GM19397 (cell line): ENCODE measurements at regions not wholly inside any gene's neighbourhood (a gene's known extent, or its start where the extent isn't known, plus 50 kb on each side); places are given as distances from the start of the nearest gene placed in this dataset.
"Not testable (repeated sequence)": the region's sequence is repeated elsewhere in the genome, so short reads cannot be mapped to it uniquely, and the experiment has no call there.

ENCODE experiments used
- ATAC-seq: cut with Tn5 transposase; IDR thresholded peaks from one replicate; pipeline ENCODE4 v1.9.1; 2021; ENCODE audit warnings: mild to moderate bottlenecking, moderate library complexity; ENCODE audit not compliant: unreplicated experiment

DNA sequence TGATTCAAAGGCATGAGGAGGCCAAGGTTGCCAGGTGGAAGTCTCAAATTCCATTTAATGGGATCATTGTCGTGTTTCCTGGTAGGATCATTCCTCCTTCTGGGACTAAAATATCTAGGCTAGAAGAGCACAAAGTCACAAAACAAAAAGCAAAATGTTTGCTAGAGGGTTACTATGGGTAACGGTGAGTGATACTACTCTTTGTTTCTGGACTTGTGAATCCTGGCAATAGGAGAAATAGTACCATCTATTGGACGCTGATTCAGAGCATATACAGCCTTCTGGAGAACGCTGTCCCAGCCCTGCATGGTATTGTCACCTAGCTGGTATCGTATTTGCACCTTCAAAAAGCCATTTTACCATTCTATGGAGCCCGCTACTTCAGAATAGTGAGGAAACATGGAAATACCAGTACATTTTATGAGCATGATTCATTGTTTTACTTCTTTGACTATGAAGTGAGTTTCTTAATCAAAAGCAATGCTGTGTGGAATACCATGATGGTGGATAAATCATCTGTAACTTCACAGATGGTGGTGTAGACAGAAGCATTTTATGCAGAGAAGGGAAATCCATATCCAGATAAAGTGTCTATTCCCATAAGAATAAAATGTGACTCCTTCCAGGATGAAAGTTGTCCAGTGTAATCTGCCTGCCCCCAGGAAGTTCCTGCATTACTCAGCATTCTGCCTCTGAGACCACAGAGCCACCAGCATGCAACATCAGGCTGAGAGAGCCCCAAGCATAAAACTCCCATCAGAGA lies 361.0 kb downstream of the ETV1 start:
- ATAC-seq = no peak

DNA sequence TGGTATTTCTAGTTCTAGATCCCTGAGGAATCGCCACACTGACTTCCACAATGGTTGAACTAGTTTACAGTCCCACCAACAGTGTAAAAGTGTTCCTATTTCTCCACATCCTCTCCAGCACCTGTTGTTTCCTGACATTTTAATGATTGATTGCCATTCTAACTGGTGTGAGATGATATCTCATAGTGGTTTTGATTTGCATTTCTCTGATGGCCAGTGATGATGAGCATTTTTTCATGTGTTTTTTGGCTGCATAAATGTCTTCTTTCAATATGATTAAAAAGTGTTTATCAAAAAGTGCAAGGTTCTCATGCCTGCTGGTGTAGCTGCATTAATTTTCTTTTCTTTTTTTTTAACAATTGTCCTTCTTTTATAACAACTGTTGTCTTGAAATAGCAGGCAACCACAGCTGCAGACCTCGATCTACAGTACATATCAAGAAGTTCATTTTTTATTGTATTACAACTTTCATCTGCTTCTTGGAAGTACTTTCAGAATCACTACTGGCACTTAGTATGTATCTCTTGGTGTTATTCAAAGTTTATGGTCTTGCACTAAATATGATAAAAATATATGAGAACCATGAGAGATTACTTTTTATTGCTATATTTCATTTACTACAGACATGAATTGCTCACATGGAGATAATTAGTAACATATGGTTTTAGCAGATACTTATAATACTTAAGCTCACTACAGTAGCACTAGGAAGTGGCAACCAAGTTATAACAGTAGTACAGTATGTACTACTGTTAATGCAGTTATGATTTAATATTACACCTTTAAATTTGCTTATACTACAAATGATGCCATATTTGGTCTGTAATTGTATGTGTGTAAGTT lies 358.0 kb downstream of the ETV1 start:
- ATAC-seq = not testable (repeated sequence)

DNA sequence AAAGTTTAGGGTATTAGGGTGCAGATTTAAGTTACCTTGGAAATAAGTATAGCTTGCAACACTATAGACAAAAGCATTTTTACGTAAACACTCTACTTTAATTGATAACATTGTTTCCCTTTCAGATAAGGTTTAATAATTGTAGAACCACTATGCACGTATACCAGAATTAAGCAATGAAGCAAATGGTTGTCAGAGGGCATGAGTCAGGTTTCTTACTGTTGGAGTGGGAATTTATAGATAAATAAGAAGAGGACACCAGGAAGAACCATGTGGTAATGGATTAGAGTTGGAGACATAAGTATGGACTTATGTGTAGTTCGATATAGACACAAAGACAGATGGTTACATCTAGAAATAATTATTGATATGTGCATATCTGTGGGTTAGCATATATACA lies 355.6 kb downstream of the ETV1 start:
- no peak for ATAC-seq

DNA sequence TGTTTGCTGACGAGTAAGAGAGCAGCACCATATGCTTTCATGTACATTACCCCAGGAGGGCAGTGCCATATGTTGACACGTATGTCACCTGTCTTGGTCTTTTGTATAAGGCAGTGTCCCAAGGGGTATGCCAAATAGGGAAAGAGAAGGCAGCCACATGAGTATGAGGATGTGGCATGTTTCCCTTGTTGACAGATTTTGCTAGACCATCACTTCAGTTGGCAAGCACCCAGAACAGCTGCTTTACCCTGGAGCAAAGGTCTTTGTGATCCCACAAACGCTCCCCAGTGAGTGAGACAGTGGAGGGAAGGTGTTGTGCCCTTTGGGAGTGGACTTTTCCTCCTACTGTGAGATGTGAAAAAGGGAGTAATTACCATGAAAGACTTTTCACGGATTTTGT lies 350.1 kb downstream of the ETV1 start:
- ATAC-seq = no peak

DNA sequence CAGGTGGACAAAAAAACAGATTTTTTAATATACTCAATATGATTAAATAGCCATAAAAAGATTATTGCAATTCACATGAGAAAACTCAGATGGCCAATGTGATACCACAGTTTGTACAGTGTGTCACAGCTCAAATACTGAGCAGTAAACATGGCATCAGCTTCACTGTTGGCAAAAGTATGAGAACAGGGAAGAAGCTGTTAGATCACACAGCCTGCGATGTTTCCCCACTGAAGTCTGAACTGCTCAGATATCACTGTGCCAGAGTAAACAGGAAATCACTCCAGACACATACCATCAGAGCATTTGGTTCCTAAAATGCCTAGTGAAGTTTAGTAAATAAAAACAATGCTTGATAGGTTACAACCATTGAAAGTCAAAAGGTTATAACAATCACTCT lies 347.8 kb downstream of the ETV1 start:
- no peak for ATAC-seq

DNA sequence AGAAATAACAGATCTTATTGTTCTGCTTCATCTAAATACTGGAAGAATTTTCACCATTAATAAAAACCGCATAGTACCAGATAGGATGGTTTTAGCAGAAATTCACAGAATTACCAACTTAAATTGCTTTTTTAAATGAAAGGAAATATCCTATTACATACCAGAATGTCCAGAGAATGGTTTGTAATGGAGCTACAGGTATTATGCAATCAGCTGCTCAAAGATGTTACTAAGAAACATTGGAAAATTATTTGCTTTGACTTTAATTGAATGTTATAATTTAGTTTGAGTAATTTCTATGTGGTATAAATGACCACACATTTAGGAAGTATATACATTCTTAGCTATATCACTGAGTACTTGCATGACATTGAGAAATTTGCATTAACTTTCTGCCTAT lies 338.3 kb downstream of the ETV1 start:
- no peak for ATAC-seq

DNA sequence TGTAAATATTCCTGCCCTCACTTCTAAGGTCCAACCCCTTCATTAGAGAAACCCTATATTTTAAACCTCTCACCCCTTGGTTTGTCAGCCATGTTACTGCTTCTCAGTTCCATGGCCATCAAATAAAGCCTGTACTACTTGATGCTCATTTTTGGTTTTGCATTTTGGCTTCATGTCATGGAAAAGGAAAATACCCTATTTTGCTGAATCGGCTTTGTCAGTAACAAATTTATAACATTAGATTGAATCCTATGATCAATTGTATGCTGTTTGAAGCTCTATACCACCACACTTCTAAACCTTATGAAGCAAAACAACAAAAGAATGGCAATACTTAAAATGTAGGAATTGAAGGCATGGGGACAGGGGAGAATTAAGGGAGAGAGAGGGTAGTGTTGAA lies 333.1 kb downstream of the ETV1 start:
- no peak for ATAC-seq

DNA sequence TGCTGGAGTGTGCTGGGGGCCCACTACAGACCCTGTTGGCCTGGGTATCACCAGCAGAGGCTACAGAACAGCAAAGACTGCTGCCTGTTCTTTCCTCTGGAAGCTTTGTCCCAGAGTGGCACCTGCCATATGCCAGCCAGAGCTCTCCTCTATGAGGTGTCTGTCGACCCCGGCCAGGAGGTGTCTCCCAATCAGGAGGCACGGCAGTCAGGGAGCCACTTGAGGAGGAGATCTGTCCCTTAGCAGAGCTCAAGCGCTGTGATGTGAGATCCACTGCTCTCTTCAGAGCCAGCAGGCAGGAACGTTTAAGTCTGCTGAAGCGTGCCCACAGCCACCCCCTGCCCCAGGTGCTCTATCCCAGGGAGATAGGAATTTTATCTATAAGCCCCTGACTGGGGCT lies 316.2 kb downstream of the ETV1 start:
- no peak for ATAC-seq

DNA sequence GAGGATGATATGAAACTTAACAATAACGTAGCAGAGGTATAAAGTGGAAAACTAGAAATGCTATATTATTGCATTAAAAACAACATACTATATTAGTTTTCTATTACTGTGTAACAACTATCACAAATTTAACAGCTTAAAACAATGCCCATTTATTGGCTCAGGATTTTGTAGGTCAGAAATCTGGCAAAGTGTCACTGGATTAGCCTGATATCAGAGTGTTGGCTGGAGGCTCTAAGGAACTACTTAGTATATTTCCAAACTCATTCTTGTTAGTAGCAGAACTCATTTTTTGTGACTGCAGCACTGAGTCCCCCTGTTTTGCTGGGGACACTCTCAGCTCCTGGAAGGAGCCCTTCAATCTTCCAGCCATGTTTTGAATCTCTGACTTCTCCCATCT lies 306.8 kb downstream of the ETV1 start:
- ATAC-seq = no peak

DNA sequence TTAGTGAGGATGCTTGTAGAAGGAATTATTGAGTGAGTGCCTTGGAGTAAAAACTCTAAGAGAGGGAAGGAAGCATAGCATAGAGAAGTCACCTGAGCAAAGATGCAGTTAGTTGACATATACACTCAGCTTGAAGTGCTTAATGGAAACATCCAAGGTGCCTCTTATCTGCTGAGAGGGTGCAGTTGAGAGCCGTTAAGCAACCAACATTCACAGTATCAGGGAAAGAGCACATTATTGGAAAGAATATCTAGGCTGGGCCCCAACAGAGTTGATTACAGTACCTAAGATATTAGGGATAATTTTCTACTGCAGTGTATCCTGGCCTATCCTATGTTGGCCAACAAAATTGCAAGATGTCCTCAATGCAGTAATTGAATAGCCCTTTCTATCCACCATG lies 302.0 kb downstream of the ETV1 start:
- no peak for ATAC-seq

DNA sequence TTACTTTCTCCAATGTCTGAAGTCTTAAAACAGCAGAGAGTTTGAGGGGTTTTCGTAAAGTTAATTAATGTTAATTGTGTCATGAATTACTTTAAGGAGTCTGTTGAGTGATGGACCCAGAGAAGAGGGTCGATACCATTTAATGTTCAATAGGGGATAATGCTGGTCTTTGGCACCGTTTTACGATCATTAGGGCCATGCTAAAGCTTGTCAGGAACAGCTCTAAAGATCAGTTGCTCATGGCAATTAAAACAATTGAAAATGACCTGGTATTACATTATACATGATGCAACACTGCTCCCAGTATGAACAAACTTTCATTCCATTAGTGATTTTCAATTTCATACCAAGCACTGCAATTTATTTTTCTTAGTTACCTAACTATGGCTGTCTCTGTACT lies 296.9 kb downstream of the ETV1 start:
- no peak for ATAC-seq

DNA sequence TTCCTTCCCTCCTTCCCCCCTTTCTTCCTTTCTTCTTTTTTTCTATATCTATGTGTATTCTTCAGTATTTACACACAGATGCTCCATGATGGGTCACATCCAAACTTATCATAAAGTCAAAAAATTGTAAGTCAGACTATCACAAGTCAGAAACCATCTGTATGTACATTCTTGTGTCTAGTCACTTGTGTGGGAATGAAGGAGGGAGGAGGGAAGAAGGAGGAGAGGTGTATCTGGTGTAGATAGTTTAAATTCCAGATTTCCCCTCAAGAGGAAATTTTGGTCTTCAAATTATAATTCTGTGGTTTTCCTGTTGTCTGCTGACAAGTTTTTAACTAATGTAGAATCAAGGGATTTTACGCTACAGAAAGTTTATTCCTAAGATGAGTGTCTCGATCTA lies 287.2 kb downstream of the ETV1 start:
- ATAC-seq = no peak

DNA sequence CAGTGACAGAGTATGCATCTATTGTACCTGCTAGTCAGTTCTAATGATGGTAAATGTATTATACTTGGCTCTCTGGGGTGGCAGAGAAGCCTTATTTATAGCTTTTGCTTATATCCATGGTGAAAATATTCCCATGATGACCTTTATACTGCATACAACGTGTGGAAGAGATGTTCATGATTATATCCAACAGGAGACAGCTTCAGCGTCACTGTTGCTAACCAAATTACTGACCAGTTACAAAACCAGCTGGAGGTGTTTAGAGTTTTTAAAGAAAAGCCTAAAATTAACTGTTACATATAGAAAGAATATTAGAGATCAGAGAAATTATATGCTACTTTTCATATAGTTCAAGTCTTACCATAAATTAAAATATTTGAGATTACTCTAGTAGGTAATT lies 280.8 kb downstream of the ETV1 start:
- ATAC-seq = no peak

DNA sequence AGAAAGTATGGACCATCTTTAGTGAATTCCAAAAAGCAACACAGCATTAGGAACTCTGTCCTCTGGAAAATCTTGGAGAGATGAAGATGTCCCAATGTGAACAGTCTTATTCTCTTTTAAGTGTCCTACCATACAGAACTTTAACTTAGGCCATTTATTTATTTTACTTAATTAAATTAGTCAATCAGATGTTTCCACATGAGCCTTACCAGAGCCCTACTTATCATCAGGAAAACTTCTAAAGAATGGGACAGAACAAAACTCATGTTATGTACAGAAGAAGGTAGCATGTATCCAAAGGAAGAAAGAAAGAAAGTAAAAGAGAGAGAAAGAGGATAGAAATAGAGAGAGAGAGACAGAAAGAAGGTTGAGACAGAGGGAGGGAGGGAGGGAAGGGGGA lies 276.4 kb downstream of the ETV1 start:
- no peak for ATAC-seq

DNA sequence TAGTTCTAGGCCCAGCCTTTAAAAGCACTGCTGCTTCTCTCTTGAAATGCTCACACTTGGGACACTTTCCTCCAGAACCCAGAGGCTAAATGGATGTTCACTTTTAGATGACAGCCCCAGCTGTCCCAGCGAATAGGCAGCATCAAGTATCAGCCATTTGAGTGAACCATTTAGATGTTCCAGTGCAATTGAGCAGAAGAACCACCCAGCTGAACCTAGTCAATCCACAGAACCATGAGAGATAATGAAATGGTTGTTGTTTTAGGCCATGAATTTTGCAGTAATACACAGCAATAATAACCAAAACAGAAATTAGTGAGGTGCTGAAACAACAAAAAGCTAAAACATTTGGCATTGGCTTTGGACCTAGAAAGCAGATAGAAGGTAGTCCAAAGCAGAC lies 273.9 kb downstream of the ETV1 start:
- ATAC-seq = no peak

DNA sequence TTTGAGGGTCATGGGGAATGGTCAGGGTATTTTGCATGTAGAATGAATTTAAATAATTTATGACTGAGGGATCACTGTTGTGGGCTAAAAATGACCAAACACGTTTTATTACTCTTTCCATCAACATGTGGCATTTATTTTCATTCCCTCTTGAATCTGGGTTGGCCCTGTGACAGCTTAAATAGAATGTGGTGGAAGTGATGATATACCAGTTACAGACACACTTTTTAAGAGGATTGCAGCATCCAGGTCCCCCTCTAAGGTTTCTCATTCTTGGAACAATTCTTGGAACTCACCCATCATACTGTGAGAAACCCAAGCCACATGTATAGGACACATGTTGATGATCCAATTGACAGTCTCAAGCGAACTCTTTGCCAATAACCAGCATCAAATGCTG lies 272.4 kb downstream of the ETV1 start:
- ATAC-seq = no peak

DNA sequence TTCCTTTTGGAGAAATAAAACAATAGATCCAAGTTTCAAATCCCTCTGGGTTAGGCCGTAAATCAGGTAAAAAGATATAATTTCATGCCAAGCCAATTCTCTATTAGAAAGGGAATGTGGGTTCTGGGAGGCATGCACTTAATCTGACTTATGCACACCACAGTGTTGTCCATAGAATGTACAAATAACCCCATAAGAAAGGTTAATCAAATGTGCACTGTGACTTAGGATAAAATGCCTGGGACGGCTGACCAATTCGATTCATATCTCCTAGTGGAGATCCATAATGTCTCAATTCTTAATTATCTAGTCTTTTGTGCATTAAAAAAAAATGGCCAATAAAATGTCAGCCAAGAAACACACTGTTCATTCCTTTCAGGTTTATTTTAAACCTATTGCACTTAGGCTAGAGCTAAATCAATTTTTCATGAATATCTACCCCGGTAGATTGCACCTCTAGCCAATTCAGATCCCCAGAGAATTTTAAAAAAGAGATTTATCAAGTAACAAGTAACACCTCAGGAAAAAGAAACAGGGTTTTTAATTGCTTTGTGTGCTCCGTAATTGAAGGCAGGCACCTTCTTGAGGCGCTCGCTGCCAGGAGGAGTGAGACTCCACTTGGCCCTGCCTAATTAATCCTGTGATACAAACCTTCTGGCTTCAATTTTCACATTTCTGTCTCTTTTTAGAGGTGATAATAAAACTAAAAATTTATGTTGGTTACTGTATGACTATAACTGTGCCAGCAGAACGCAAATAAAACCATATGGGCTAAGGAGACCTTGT lies 265.1 kb downstream of the ETV1 start:
- ATAC-seq = no peak

DNA sequence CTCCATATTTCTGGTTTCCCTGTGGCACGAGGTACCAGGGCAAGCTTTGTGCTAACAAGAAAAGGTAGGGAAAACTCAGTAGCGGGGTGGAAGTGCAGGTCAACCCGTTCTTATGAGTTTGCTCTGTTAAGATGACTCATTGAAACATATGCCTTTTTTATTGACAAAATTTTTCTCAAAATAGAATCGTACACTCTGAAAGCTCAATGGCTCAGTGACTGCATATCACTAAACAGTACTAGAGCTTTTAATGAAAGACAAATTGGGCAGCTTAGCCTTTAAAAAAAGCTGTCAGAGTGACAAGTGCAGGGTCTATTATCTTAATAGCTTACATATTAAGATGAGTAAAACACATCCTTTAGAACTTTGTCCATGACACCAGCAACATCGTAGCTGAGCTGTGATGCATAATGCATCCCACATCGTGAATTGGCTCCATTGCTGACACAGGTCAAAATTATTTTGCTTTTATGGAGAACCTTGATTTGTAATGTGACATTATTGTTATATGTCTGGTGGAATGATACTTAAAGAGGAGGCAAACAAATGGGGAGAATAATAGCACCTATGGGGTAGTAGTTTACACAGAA lies 264.4 kb downstream of the ETV1 start:
- no peak for ATAC-seq

DNA sequence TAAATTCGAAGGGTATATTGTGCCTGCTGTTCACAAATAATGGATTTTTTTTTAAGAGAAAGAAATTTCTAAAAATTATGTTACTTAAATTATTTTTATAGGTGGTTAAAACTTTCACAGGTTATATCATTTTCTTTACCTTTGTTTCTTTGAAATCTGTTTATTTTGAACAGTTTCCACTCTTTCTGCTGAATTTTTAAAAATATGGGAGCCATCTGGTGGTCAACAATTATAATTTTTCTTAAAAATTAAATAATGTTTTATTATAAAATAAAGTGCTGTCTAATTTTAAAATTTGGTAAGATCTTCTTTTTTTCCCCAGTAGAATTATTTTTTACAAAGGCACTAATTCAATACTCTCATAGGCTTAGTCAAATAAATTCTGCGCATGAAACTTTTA lies 263.9 kb downstream of the ETV1 start:
- no peak for ATAC-seq

DNA sequence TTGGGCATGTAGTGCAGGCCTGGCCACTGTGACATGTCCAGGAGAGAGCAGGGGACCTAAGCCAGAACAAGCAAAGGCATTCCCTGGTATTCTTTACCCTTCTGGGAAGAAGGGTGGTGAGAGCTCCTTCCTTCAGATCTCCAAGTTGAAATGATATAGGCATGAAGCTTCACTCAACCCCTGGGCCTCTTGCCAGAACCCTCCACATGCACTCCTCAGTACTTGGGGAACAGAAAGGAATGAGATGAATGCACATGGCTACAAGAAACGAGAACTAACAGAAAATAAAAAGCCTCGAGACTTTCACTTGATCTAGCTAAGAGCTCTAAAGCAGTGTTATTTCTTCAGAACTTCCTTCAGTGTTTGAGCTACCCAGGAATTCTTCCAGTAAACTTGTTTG lies 262.2 kb downstream of the ETV1 start:
- no peak for ATAC-seq

DNA sequence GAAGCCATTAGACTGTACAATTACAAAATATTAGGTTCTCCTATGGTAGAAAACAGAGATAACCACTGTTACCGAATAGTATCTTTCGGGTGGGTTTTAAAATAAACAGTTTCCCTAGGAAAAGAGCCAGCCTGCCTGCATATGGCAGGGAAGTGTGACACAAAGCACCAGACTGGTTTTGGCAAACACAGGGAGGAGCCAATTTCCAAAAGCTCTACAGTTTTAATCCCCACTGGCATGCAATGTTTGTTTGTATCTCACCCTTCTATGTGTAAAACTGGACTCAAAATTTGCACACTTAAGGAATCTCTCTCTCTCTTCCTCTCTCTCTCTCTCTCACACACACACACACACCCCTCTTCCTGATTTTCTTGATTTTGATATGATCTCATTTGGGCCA lies 261.7 kb downstream of the ETV1 start:
- ATAC-seq = no peak
